Endodermal cell (in vitro differentiated cells): ENCODE measurements at regions not wholly inside any gene's neighbourhood (a gene's known extent, or its start where the extent isn't known, plus 50 kb on each side); places are given as distances from the start of the nearest gene placed in this dataset.

Experiments
- DNase-seq: peaks from one replicate; pipeline ENCODE4 v3.0.0-alpha.2; 2017
- H3K27ac ChIP-seq: 2 replicates; pipeline ENCODE4 v1.5.1; 2013; ENCODE audit warnings: mild to moderate bottlenecking, low read depth, low read length, moderate library complexity
- H3K27me3 ChIP-seq: 2 replicates; pipeline ENCODE4 v1.6.1; 2013; ENCODE audit warnings: mild to moderate bottlenecking, low read length, moderate library complexity; ENCODE audit not compliant: insufficient read depth, control insufficient read depth, poor library complexity, severe bottlenecking
- H3K36me3 ChIP-seq: 2 replicates; pipeline ENCODE4 v1.7.0; 2013; ENCODE audit warnings: mild to moderate bottlenecking, low read length, moderate library complexity; ENCODE audit not compliant: control insufficient read depth, insufficient read depth
- H3K4me1 ChIP-seq: one replicate; pipeline ENCODE4 v1.7.0; 2013; ENCODE audit warnings: low read length; ENCODE audit not compliant: control insufficient read depth, insufficient read depth
- H3K4me3 ChIP-seq: 2 replicates; pipeline ENCODE4 v1.5.1; 2013; ENCODE audit warnings: mild to moderate bottlenecking, low read length, moderate library complexity
- H3K9ac ChIP-seq: 2 replicates; pipeline ENCODE4 v1.6.1; 2013; ENCODE audit warnings: mild to moderate bottlenecking, low read length, moderate library complexity; ENCODE audit not compliant: poor library complexity, severe bottlenecking; ENCODE audit errors: extremely low read depth
- H3K9me3 ChIP-seq: 2 replicates; pipeline ENCODE4 v1.6.1; 2013; ENCODE audit warnings: mild to moderate bottlenecking, low read length, moderate library complexity; ENCODE audit not compliant: control insufficient read depth
- H3K27ac Mint-ChIP-seq: 2 replicates; pipeline ENCODE4 v1.8.0; 2020; ENCODE audit warnings: mixed read lengths
- H3K27me3 Mint-ChIP-seq: 2 replicates; pipeline ENCODE4 v1.8.0; 2021; ENCODE audit warnings: mild to moderate bottlenecking, mixed read lengths; ENCODE audit not compliant: insufficient read depth
- H3K36me3 Mint-ChIP-seq: 2 replicates; pipeline ENCODE4 v1.8.0; 2020; ENCODE audit warnings: low read depth, mixed read lengths
- H3K4me1 Mint-ChIP-seq: 2 replicates; pipeline ENCODE4 v1.8.0; 2020; ENCODE audit warnings: mixed read lengths
- H3K4me3 Mint-ChIP-seq: 2 replicates; pipeline ENCODE4 v1.8.0; 2020; ENCODE audit warnings: mild to moderate bottlenecking, moderate library complexity, mixed read lengths
- H3K9me3 Mint-ChIP-seq: 2 replicates; pipeline ENCODE4 v1.8.0; 2020; ENCODE audit warnings: mild to moderate bottlenecking, mixed read lengths
- CTCF ChIP-seq: fragments of 200-600 bp; sonication (generic); conservative IDR thresholded peaks from 2 replicates; pipeline ENCODE4 v1.5.0; 2021; ENCODE audit warnings: antibody characterized with exemption, mild to moderate bottlenecking
- WGBS, 2 experiments: methylation state at CpG; one replicate each; pipeline versions ENCODE4 v1.1.5 to v1.1.7; 2013; ENCODE audit warnings: missing lambda C conversion rate in 2 of 2, mixed read lengths in 1 of 2; ENCODE audit not compliant: insufficient coverage in 1 of 2, insufficient read length in 1 of 2; 5-methylcytosine and 5-hydroxymethylcytosine counted together

- Mint-ChIP-seq H3K9me3 (peaks cover 11% of the 10 kb centered on the region), H3K36me3 (peaks cover 2% of the 10 kb centered on the region), H3K4me1 (no peaks in the 10 kb centered on the region), H3K27ac (no peak overlapping the region), H3K27me3 (peaks cover 4% of the 10 kb centered on the region), H3K4me3 (no peak overlapping the region)
- TF ChIP-seq CTCF: no peak
- DNase-seq: no peak
- Histone ChIP-seq H3K4me3 (no peak overlapping the region), H3K27me3 (no peaks in the 10 kb centered on the region), H3K4me1 (no peaks in the 10 kb centered on the region), H3K9ac (no peak overlapping the region), H3K36me3 (no peaks in the 10 kb centered on the region), H3K27ac (no peak overlapping the region), H3K9me3 (peaks cover 3% of the 10 kb centered on the region)
- WGBS, 2 experiments: 92 to 94% methylated on average over 3 of the region's 3 CpGs
These were observed 207.7 kb downstream of the RCHY1 start for GRCh38 chr4:75306506-75306905.

- H3K27ac ChIP-seq: no peak overlapping the region
- H3K27ac Mint-ChIP-seq: no peak overlapping the region
- H3K27me3 ChIP-seq: no peaks in the 10 kb centered on the region
- no peak overlapping the region for H3K9ac ChIP-seq
- no peaks in the 10 kb centered on the region for H3K4me1 ChIP-seq
- peaks cover 14% of the 10 kb centered on the region for H3K9me3 ChIP-seq
- H3K36me3 Mint-ChIP-seq: no peaks in the 10 kb centered on the region
- H3K4me3 ChIP-seq: no peak overlapping the region
- no peaks in the 10 kb centered on the region for H3K36me3 ChIP-seq
- peaks cover 6% of the 10 kb centered on the region for H3K27me3 Mint-ChIP-seq
- DNase-seq: no peak
- no peaks in the 10 kb centered on the region for H3K4me1 Mint-ChIP-seq
- no peak overlapping the region for H3K4me3 Mint-ChIP-seq
- 87 to 94% methylated on average over 2 of the region's 2 CpGs for WGBS, 2 experiments
- peaks cover 24% of the 10 kb centered on the region for H3K9me3 Mint-ChIP-seq
- TF ChIP-seq CTCF: no peak
These were observed 211.6 kb downstream of the RCHY1 start for GRCh38 chr4:75302648-75303047.

GRCh38 chr4:75289914-75290582 is 224.2 kb downstream of the RCHY1 start:
- Histone ChIP-seq H3K36me3 (no peaks in the 10 kb centered on the region), H3K27me3 (no peaks in the 10 kb centered on the region), H3K4me1 (no peaks in the 10 kb centered on the region), H3K4me3 (no peak overlapping the region), H3K27ac (no peak overlapping the region), H3K9me3 (no peaks in the 10 kb centered on the region), H3K9ac (no peak overlapping the region)
- Mint-ChIP-seq H3K4me3 (no peak overlapping the region), H3K27me3 (no peaks in the 10 kb centered on the region), H3K9me3 (peaks cover 4% of the 10 kb centered on the region), H3K27ac (no peak overlapping the region), H3K4me1 (peaks cover 10% of the 10 kb centered on the region), H3K36me3 (no peaks in the 10 kb centered on the region)
- peak; percentile 87 for DNase-seq
- WGBS, 2 experiments: 57 to 72% methylated on average over 1 to 7 of the region's 7 CpGs
- peak; percentile 77 for TF ChIP-seq CTCF
